Activated naive CD4-positive, alpha-beta T cell treated with anti-CD3 and anti-CD28 coated beads, Interleukin-2, amount 10 ng/mL, durations not matched to agents 7 days and 5 days (primary cell): ENCODE measurements at regions not wholly inside any gene's neighbourhood (a gene's known extent, or its start where the extent isn't known, plus 50 kb on each side); places are given as distances from the start of the nearest gene placed in this dataset.
"Not testable (repeated sequence)": the region's sequence is repeated elsewhere in the genome, so short reads cannot be mapped to it uniquely, and the experiment has no call there.

Source experiments
- CTCF ChIA-PET: fragments of 350-600 bp; sonication (Branson Sonifier 250); formaldehyde crosslinking; loops from one replicate; lab custom pipeline; 2021; ENCODE audit warnings: antibody characterized with exemption; lab: Charles Lee
- DNase-seq: peaks from one replicate; pipeline ENCODE4 v3.0.0-alpha.2; 2020
- H3K27ac Mint-ChIP-seq: one replicate; pipeline ENCODE4 v1.8.0; 2021; ENCODE audit warnings: mild to moderate bottlenecking, moderate library complexity, mixed read lengths
- H3K27me3 Mint-ChIP-seq: one replicate; pipeline ENCODE4 v1.8.0; 2021; ENCODE audit warnings: mild to moderate bottlenecking, mixed read lengths
- H3K36me3 Mint-ChIP-seq: one replicate; pipeline ENCODE4 v1.8.0; 2021; ENCODE audit warnings: mixed read lengths
- H3K4me1 Mint-ChIP-seq: one replicate; pipeline ENCODE4 v1.8.0; 2021; ENCODE audit warnings: mixed read lengths
- H3K4me3 Mint-ChIP-seq: one replicate; pipeline ENCODE4 v1.8.0; 2021; ENCODE audit warnings: mild to moderate bottlenecking, moderate library complexity, mixed read lengths
- H3K9me3 Mint-ChIP-seq: one replicate; pipeline ENCODE4 v1.8.0; 2021; ENCODE audit warnings: mixed read lengths

DNA sequence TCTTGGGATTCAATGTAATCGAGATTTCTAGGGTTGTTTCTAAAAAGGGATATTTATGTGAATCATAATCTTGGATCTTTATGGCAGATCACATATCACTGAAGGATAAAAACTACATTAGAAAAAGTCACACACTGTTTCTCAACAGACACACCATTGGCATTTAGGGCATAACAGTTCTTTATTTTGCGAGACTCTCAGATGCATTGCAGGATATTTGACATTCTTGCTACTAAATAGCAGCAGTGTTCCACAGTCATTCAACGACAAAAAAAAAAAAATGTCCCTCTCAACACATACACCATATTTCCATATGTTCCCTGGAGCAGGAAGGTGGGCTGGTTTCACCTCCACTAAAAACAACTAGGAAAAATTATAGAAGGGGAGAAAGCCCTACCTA is 243.4 kb upstream of the PCDH18 start:
- Mint-ChIP-seq H3K36me3 (no peaks in the 10 kb centered on the region), H3K9me3 (no peaks in the 10 kb centered on the region), H3K27ac (no peak overlapping the region), H3K4me3 (no peak overlapping the region), H3K27me3 (no peaks in the 10 kb centered on the region), H3K4me1 (no peaks in the 10 kb centered on the region)
- no peak for DNase-seq
- CTCF ChIA-PET: no interaction called here

DNA sequence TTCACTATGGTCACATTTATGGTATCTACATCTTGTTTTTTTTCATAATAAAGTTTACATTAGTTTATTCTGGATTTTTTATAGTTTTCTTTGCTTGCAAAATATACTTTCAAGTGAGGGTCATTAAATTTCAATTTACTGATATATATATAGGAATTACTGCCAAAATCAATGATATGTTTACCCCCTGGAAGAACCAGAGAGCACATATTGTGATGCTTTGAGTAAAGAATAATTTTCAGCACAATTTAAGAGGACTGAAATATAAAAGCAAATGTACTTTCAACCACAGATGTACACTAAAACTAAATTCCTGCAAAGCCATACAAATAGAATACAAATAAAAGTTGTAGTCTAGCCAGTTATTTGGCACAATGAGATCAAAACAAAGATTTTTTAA is 242.2 kb upstream of the PCDH18 start:
- H3K27me3 Mint-ChIP-seq: no peaks in the 10 kb centered on the region
- DNase-seq: no peak
- H3K9me3 Mint-ChIP-seq: no peaks in the 10 kb centered on the region
- CTCF ChIA-PET: no interaction called here
- H3K27ac Mint-ChIP-seq: no peak overlapping the region
- H3K4me1 Mint-ChIP-seq: no peaks in the 10 kb centered on the region
- no peak overlapping the region for H3K4me3 Mint-ChIP-seq
- H3K36me3 Mint-ChIP-seq: no peaks in the 10 kb centered on the region

- no peaks in the 10 kb centered on the region for H3K27me3 Mint-ChIP-seq
- CTCF ChIA-PET: no interaction called here
- no peak overlapping the region for H3K27ac Mint-ChIP-seq
- H3K4me3 Mint-ChIP-seq: no peak overlapping the region
- no peaks in the 10 kb centered on the region for H3K36me3 Mint-ChIP-seq
- no peak for DNase-seq
- no peaks in the 10 kb centered on the region for H3K4me1 Mint-ChIP-seq
- no peaks in the 10 kb centered on the region for H3K9me3 Mint-ChIP-seq
Observed at GRCh38 chr4:137768881-137769280, 236.6 kb upstream of the PCDH18 start.

- Mint-ChIP-seq H3K9me3 (no peaks in the 10 kb centered on the region), H3K36me3 (no peaks in the 10 kb centered on the region), H3K27ac (no peak overlapping the region), H3K4me1 (no peaks in the 10 kb centered on the region), H3K27me3 (no peaks in the 10 kb centered on the region), H3K4me3 (no peak overlapping the region)
- CTCF ChIA-PET: no interaction called here
- DNase-seq: no peak
Observed at GRCh38 chr4:137768196-137768595, 235.9 kb upstream of the PCDH18 start.

DNA sequence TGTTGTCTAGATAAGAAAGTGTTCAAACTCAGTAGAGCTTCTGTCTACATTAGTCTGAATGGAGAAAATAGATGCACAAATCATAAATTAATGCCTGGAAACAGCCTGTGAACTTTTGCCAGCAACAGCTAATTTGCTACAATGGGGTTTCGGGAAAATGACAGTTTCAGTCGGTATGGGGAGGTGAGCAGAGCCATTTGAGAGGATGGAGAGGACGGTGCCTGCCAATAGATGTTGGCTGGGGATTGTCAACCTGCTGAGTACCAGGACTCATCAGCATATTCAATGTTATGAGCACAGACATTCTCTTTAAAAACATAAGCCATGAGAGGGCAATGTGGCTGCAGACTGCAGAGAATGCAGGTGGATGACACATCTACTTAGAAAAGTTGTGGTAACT is 230.3 kb upstream of the PCDH18 start:
- DNase-seq: no peak
- CTCF ChIA-PET: no interaction called here

GRCh38 chr4:137754652-137755471 is 222.6 kb upstream of the PCDH18 start:
- no peak overlapping the region for H3K27ac Mint-ChIP-seq
- H3K9me3 Mint-ChIP-seq: no peaks in the 10 kb centered on the region
- H3K27me3 Mint-ChIP-seq: no peaks in the 10 kb centered on the region
- CTCF ChIA-PET: no interaction called here
- H3K4me3 Mint-ChIP-seq: no peak overlapping the region
- no peaks in the 10 kb centered on the region for H3K4me1 Mint-ChIP-seq
- no peak for DNase-seq
- H3K36me3 Mint-ChIP-seq: no peaks in the 10 kb centered on the region

More for the DNA sequence above, 230.3 kb upstream of the PCDH18 start:
- Mint-ChIP-seq H3K36me3 (no peaks in the 10 kb centered on the region), H3K9me3 (no peaks in the 10 kb centered on the region), H3K4me3 (no peak overlapping the region), H3K27me3 (no peaks in the 10 kb centered on the region), H3K27ac (no peak overlapping the region), H3K4me1 (no peaks in the 10 kb centered on the region)

- H3K27ac Mint-ChIP-seq: no peak overlapping the region
- DNase-seq: no peak
- H3K27me3 Mint-ChIP-seq: no peaks in the 10 kb centered on the region
- H3K9me3 Mint-ChIP-seq: no peaks in the 10 kb centered on the region
- no peaks in the 10 kb centered on the region for H3K4me1 Mint-ChIP-seq
- CTCF ChIA-PET: interaction anchor here (0.6 kb wide), 1 partner anchor 1328 kb away, joined by 3 read pairs; no protein-coding TSS in a partner anchor
- no peaks in the 10 kb centered on the region for H3K36me3 Mint-ChIP-seq
- H3K4me3 Mint-ChIP-seq: no peak overlapping the region
Observed at GRCh38 chr4:137749466-137749865, 217.2 kb upstream of the PCDH18 start.

- Mint-ChIP-seq H3K36me3 (no peaks in the 10 kb centered on the region), H3K4me3 (no peak overlapping the region), H3K27me3 (no peaks in the 10 kb centered on the region), H3K4me1 (no peaks in the 10 kb centered on the region), H3K9me3 (no peaks in the 10 kb centered on the region), H3K27ac (no peak overlapping the region)
- DNase-seq: no peak
- CTCF ChIA-PET: no interaction called here
Observed at GRCh38 chr4:137748616-137749015, 216.3 kb upstream of the PCDH18 start.

GRCh38 chr4:137740141-137740540 is 207.8 kb upstream of the PCDH18 start:
- Mint-ChIP-seq H3K4me1 (no peaks in the 10 kb centered on the region), H3K9me3 (no peaks in the 10 kb centered on the region), H3K36me3 (no peaks in the 10 kb centered on the region), H3K27me3 (no peaks in the 10 kb centered on the region), H3K27ac (no peak overlapping the region), H3K4me3 (no peak overlapping the region)
- no peak for DNase-seq
- CTCF ChIA-PET: no interaction called here

DNA sequence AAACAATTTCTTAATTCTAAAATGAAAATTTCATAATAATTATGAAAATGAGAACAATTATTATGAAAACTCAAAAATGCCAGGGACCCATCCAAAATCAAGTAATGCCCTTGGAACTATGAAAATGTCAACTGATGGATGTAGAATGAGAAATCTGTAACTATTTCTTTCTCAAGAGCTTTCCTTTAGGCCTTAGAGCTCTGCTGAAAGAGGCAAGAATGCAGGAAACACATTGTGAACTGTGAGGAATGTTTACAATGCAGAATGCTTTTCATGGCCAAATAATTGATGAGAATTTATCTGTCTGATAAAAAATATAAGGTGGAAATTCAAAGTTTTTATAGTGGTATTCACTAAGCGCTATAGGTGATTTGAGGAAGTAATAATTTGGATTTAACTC is 207.1 kb upstream of the PCDH18 start:
- Mint-ChIP-seq H3K4me3 (no peak overlapping the region), H3K27ac (no peak overlapping the region), H3K36me3 (no peaks in the 10 kb centered on the region), H3K9me3 (peaks cover 3% of the 10 kb centered on the region), H3K27me3 (no peaks in the 10 kb centered on the region), H3K4me1 (no peaks in the 10 kb centered on the region)
- DNase-seq: no peak
- CTCF ChIA-PET: no interaction called here

GRCh38 chr4:137738375-137738990 is 206.2 kb upstream of the PCDH18 start:
- CTCF ChIA-PET: no interaction called here

DNA sequence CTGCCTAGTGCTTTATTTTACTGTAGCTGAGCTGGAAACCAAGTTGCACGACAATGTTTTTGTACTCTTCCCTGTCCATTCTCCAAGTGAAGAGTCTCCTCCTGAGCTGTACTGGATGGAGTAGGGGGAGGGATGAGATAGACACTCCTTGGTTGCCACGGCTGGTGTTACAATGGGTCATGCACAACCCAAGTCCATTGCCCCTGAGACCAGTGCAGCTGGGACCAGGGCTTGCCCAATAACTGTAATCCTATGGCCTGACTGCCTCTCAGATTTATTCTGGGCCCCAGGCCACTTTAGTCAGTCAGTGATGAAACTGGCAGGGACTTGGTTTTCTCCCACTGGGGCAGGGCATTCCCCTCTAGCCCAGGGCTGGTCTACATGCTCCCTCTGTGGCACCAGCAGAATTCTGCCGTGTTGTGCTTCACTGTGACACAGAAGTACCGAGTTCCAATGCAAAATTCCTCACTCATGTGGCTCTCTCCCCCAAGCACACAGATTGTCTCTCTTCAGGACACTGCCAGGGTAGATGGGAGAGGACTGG is 203.3 kb upstream of the PCDH18 start:
- H3K4me3 Mint-ChIP-seq: no peak overlapping the region
- DNase-seq: no peak
- CTCF ChIA-PET: no interaction called here

More at GRCh38 chr4:137738375-137738990, 206.2 kb upstream of the PCDH18 start:
- DNase-seq: no peak
- no peak overlapping the region for H3K4me3 Mint-ChIP-seq
- H3K36me3 Mint-ChIP-seq: no peaks in the 10 kb centered on the region
- H3K27ac Mint-ChIP-seq: no peak overlapping the region
- no peaks in the 10 kb centered on the region for H3K27me3 Mint-ChIP-seq
- no peaks in the 10 kb centered on the region for H3K4me1 Mint-ChIP-seq
- peaks cover 3% of the 10 kb centered on the region for H3K9me3 Mint-ChIP-seq

DNA sequence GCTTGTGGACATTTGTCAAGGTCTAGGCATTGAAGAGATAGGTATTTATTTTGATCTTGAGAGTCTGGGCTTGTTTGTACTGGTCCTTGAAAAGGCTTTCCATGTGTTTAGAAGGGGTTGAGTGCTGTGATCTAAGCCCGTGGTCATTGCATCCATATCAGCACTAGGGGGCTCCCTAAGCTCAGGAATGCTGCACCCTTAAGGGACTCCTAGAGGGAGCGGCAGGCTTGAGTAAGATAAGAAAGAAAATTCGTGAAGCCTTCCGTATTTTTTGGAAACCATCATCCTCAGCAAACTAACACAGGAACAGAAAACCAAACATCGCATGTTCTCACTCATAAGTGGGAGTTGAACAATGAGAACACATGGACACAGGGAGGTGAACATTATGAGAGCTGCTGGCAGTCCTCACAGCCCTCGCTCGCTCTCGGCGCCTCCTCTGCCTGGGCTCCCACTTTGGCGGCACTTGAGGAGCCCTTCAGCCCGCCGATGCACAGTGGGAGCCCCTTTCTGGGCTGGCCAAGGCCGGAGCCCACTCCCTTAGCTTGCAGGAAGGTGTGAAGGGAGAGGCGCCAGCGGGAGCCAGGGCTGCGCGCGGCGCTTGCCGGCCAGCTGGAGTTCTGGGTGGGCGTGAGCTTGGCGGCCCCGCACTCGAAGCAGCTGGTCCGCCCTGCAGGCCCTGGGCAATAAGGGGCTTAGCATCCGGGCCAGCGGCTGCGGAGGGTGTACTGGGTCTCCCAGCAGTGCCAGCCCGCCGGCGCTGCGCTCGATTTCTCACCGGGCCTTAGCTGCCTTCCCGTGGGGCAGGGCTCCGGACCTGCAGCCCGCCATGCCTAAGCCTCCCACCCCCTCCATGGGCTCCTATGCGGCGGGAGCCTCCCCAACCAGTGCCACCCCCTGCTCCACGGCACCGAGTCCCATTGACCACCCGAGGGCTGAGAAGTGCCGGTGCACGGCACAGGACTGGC is 201.2 kb upstream of the PCDH18 start:
- CTCF ChIA-PET, H3K4me1 Mint-ChIP-seq, DNase-seq, H3K4me3 Mint-ChIP-seq, H3K27me3 Mint-ChIP-seq, H3K27ac Mint-ChIP-seq, H3K9me3 Mint-ChIP-seq, H3K36me3 Mint-ChIP-seq: not testable (repeated sequence)

More for the DNA sequence above, 203.3 kb upstream of the PCDH18 start:
- no peaks in the 10 kb centered on the region for H3K4me1 Mint-ChIP-seq
- no peaks in the 10 kb centered on the region for H3K36me3 Mint-ChIP-seq
- H3K9me3 Mint-ChIP-seq: peaks cover 6% of the 10 kb centered on the region
- no peak overlapping the region for H3K27ac Mint-ChIP-seq
- H3K27me3 Mint-ChIP-seq: no peaks in the 10 kb centered on the region

- DNase-seq: no peak
- H3K9me3 Mint-ChIP-seq: no peaks in the 10 kb centered on the region
- CTCF ChIA-PET: no interaction called here
- no peaks in the 10 kb centered on the region for H3K27me3 Mint-ChIP-seq
- H3K4me3 Mint-ChIP-seq: no peak overlapping the region
- no peaks in the 10 kb centered on the region for H3K36me3 Mint-ChIP-seq
- H3K27ac Mint-ChIP-seq: no peak overlapping the region
- H3K4me1 Mint-ChIP-seq: no peaks in the 10 kb centered on the region
Observed at GRCh38 chr4:137722910-137723309, 190.6 kb upstream of the PCDH18 start.
